Suppressor macrophage (primary cell): ENCODE measurements at regions not wholly inside any gene's neighbourhood (a gene's known extent, or its start where the extent isn't known, plus 50 kb on each side); places are given as distances from the start of the nearest gene placed in this dataset.

ENCODE experiments used
- DNase-seq, 4 experiments: peaks; one replicate each; pipeline ENCODE4 v3.0.0-alpha.2; 2020 to 2022

GRCh38 chr4:20612313-20612712 lies 87.9 kb upstream of the PACRGL start:
- DNase-seq, result no peak

DNA sequence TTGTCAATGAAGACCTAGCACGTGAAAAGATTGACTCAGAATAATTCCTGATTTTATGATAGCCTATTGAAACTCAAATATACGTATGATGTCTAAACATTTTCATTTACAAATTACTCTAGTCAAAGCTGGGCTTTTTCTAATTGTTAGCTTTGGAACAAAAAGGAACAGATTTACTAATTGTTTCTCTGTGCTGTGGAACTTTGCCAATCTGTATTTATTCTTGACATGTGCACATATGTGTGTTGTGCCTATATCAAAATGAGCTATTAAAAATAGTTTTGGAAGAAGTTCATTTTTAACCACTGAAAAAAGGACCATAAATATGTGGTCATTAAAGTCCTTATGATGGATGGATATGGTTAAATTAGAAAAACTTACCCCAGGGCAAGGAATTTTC lies 85.4 kb upstream of the PACRGL start:
- no peak for DNase-seq

GRCh38 chr4:20615486-20616260 lies 84.6 kb upstream of the PACRGL start:
- no peak for DNase-seq

- DNase-seq, result no peak
These were observed 83.9 kb upstream of the PACRGL start for GRCh38 chr4:20616313-20616712.

GRCh38 chr4:20616848-20617247 lies 83.4 kb upstream of the PACRGL start:
- DNase-seq, result no peak

- peak; percentile 80 to 91 (median 88) for DNase-seq
These were observed 82.4 kb upstream of the PACRGL start for GRCh38 chr4:20617678-20618396.

GRCh38 chr4:20618731-20619130 lies 81.5 kb upstream of the PACRGL start:
- no peak for DNase-seq

DNA sequence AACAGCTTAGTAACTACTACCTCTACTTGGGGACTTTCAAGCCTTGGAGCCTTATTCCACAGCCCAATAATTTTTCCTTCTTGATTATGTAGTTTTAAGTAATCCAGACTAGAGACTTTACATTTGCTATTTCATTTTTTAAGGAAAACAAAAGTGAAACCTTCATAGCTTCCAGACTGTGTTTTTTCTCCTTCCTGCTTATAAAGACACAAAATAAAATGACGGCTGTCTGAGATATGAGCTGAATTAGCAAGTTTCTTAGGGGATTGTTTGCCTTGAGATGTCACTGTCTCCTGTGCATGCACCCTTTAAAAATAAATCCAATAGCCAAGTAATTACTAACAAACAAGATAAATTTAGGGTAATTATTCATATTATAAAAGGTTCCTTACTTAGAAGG lies 78.8 kb upstream of the PACRGL start:
- DNase-seq, result peak in 2 of 4 experiments; percentile 31 to 55

DNA sequence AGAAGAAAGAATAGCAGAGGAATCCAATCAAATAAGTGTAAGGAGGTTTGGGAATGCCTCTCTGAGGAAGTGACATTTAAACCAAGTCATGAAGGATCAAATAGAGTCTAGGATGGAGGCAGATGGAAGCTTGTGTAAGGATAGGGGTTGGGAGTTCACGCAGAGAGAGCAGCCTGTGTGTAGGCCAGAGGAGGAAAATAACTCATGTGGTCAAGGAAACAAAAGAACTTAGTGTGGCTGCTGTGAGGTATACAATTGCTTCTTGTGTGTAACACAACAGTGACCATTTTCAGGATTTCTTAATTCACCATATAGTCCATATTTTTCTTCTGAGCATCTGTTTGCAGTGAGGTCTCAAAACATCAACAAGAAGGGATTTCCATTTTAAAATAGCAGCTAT lies 77.6 kb upstream of the PACRGL start:
- DNase-seq, result no peak

- DNase-seq, result peak; percentile 24 to 70 (median 48)
These were observed 76.3 kb upstream of the PACRGL start for GRCh38 chr4:20623939-20624338.

DNA sequence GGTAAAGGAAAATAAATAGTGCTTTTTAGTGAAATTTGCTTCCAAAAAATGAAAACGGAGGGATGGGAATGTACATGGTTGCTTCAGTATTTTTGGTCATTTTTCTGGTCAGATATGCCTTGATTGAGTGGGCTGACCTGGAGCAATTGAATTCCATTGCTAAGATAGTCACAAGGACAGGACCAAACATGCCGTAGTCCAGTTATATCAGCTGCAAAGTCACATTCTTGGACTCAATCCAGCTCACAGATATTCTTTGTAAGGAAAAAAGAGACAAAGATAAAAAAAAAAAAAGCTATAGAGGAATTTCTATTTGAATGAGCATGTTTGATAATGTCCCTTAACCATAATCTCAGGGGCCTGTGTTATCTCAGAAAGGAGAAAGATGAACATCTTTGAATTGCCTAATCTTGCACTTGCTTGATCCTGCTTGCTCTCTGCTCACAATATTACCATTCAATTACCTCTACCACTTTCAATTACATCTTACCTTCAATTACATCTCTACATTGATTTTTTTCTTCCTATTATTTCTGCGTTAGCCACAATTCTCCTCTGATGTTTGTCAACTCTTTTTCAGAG lies 75.4 kb upstream of the PACRGL start:
- DNase-seq, result no peak

DNA sequence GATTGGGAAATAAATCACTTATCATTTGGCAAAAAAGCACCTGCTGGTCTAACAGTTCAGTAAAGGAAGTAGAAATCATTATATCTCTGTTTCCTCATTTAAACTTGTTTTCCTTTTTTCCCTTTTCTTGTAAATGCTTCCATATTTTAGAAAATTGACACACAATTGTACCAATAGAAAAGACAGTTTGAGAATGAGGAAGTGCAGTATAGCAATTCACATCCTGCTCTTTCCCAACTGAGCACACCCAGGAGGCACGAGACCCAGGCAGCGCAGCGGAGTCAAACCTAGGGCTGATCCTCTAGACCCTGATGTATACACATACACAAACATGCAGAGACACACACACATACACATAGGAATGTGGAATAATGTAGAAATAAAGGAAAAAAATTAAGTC lies 74.8 kb upstream of the PACRGL start:
- peak; percentile 72 to 91 (median 88) for DNase-seq

- no peak for DNase-seq
These were observed 73.8 kb upstream of the PACRGL start for GRCh38 chr4:20626326-20627005.

DNA sequence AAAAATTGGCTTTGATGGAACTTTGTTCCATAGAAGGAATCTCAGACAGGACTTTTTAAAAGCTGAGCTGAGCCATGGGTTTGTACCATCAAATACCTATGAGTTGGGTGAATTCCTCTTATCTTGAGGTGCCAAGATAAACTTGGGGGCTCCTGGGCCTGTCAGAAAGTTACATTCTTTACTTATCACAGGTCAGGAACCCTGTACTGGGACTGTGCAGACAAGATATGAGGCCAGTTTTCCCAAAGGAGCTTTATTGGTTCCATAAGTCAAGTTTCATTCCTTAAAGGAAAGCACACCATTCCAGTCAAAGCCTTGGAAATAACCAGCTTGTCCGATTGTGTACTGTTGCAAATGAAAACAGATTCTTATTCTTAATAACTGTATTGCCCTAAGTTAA lies 72.4 kb upstream of the PACRGL start:
- DNase-seq, result no peak

DNA sequence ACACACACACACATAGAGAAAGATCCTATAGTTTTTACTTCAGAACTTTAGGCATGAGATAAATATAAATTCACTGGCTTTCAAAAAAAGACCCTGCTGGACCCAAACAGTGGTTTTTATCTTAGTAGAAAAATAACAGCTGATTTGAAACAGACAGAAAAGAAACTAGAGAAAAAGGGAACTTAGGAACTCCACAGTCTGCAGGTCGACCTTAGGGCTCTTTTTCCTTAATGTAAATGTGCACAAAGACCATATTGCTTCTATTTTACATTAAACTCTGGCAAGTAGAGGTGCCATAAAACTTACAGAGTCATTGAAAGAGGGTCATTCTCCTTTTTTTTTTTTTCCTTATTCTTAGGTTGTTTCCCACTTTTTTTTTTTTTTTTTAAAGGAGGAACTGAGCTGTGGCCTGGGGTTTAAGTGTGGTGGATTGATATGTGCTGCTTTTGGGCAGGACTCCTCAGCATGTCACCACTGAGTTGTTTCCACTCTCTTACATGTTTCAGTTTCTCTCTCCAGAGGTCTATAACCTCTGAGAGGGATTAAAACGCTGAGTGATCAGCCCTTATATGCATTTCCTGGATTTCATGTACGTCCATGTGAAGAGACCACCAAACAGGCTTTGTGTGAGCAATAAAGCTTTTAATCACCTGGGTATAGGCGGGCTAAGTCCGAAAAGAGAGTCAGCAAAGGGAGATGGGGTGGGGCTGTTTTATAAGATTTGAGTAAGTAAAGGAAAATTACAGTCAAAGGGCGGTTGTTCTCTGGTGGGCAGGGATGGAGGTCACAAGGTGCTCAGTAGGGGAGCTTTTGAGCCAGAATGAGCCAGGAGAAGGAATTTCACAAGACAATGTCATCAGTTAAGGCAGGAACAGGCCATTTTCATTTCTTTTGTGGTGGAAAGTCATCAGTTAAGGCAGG lies 70.8 kb upstream of the PACRGL start:
- peak; percentile 19 to 64 (median 50) for DNase-seq

DNA sequence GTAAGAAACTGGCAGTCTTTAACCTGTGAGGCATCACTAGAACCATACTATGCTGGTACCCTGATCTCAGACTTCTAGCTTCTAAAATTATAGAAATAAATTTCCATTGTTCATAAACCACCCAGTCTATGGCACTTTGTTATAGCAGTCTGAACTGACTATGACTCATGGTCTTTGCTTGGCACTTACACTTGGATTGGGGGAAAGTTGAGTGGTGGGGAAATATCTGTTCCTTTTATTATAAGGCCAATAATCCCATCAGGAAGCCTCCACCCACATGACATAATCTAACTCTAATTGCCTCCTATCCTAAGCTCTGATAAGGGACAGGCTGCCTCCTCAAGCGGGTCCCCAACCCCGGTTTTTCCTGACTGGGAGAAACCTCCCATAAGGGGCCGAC lies 61.4 kb upstream of the PACRGL start:
- DNase-seq, result peak in 2 of 4 experiments; percentile 11 to 16

- DNase-seq, result no peak
These were observed 60.9 kb upstream of the PACRGL start for GRCh38 chr4:20639346-20639745.

DNA sequence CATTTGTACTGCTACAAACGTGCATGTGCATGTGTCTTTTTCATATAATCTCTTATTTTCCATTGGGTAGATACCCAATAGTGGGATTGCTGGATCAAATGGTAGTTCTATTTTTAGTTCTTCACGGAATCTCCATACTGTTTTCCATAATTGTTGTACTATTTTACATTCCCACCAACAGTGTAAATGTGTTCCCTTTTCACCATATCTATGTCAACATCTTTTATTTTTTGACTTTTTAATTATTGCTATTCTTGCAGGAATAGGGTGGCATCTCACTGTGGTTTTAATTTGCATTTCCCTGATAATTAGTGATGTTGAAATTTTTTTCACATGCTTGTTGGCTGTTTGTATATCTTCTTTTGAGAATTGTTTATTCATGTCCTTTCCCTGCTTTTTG lies 59.3 kb upstream of the PACRGL start:
- no peak for DNase-seq

DNA sequence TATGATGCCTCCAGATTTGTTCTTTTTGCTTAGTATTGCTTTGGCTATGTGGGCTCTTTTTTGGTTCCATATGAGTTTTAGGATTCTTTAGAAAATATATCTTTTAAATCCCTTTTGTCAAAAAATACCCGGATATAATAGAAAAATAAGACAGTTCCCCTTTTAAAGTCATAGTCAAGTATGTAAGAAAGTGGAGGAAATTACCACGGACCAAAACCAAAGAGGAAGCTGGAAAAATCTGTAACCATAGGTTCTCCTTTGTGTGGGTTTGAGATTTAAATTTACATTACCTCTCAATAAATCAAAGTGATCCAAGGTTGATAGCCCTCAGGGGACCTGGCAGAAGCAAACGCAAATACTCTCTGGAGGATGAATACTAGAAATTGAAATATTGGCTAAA lies 58.3 kb upstream of the PACRGL start:
- DNase-seq, result peak; percentile 43 to 74 (median 57)

DNA sequence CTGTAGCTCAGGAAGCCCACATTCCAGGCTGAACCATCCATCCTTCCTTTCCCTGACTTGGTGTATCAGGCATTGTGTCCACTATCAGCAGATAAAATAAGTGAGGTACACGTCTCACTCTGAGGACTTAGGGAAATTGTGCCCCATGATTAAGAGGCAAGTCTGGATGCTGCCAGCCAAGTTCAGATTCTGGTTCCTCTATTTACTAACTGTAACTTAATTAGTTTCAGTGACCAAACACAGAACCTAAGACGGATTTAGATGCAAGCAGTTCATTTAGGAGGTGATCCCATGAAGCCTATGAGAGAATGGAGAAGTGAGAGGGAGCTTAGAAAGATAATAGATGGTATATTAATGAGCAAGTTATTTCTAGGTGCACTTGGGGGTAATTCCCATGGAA lies 56.6 kb upstream of the PACRGL start:
- peak; percentile 20 to 59 (median 39) for DNase-seq

DNA sequence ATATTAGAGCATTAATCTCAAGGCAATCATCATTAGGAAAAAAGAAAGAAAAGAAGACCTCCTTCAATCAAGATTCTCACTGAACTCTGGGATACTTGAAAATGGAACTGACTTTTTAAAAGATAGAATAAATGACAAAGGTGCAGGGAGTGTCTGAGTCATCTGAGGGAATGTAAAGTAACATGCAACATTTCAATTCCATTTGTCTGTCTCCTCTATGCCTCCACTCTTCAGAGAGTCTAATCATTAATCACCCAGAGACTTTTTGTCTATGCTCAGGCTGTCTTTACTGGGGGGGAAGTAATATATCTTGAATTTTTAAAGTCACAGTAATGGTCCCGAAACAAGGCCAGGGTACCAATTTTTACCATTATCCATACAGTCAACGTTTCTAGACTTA lies 55.0 kb upstream of the PACRGL start:
- no peak for DNase-seq

GRCh38 chr4:20646287-20646686 lies 54.0 kb upstream of the PACRGL start:
- no peak for DNase-seq
